ENCODE measurements at regions not wholly inside any gene's neighbourhood (a gene's known extent, or its start where the extent isn't known, plus 50 kb on each side); places are given as distances from the start of the nearest gene placed in this dataset.

DNA sequence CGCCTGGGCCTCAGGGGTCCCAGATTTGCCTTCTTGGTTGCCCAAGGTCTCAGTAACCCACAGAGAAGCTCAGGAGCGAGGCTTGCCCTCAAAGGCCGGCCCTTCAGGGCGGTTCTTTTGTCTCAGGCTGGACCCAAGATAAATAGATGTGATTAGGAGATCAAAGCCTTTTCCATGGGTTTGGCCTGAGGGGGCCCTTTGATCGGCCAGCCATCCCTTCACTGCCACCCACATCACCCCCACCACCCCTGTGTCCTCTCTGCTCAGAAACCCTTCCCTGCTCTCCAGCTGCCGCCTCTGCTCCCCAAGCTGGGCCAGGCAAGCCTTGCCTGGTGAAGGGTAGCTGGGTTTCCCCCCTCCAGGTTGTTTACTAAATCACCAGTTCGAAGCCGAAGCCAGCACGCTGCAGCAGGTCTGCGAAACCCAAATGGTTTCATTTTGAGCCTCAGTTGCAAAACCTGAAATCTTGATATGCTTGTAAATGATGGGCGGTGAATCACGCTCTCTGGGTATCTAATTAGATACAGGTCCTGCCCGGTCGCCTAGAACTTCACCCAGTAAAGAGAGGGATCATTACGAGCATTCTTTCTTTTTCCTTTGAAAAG lies 202.6 kb upstream of the BCOR start:
- Histone ChIP-seq H3K4me2 (ENCODE audit: low read length) (no peak overlapping the region), H3K9me3 (ENCODE audit: low read length) (no peaks in the 10 kb centered on the region), H3K27me3 (ENCODE audit: insufficient read depth, low read depth, low read length) (no peaks in the 10 kb centered on the region)

DNA sequence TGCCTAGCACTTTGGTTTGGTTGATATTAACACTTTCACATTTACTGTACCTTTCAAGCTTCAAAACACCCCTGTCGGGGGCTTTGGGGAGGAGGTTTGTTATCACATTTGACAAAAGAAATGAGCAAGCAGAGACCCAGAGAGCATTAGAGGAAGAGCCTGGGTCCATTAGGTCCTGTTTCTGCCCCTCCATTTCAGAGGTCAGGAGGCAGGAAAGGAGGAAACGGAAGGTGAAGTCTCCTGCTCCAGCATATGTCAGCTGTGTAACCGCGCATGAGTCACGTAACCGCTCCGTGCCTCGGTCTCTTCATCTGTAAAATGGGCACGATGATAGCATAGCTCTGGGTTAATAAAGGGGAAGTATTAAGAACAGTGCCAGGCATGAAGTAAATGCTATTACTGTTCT lies 201.9 kb upstream of the BCOR start:
- no peaks in the 10 kb centered on the region for H4K20me1 ChIP-seq (ENCODE audit: insufficient read depth)
- H3K4me3 ChIP-seq (ENCODE audit: low read length) = no peak overlapping the region
- no peaks in the 10 kb centered on the region for H3F3A ChIP-seq (ENCODE audit: insufficient read depth, low read length, poor library complexity, severe bottlenecking)
- no peaks in the 10 kb centered on the region for H3K9me3 ChIP-seq (ENCODE audit: low read length)
- no peak overlapping the region for H3K4me2 ChIP-seq (ENCODE audit: low read length)
- no peaks in the 10 kb centered on the region for H3K36me3 ChIP-seq (ENCODE audit: insufficient read depth, low read length)
- H3K79me2 ChIP-seq (replicated peaks; ENCODE audit: insufficient read depth, low read length) = no peaks in the 10 kb centered on the region
- H3K9ac ChIP-seq (ENCODE audit: low read length) = no peak overlapping the region
- H3K9me2 ChIP-seq (ENCODE audit: insufficient read depth, low read length) = no peaks in the 10 kb centered on the region
- H2AFZ ChIP-seq (ENCODE audit: low read depth, low read length) = no peak overlapping the region
- no peaks in the 10 kb centered on the region for H3K27me3 ChIP-seq (ENCODE audit: insufficient read depth, low read depth, low read length)
- no peak overlapping the region for H3K27ac ChIP-seq (ENCODE audit: low read length)
- no peak for TF ChIP-seq SMC3 (conservative IDR thresholded peaks at IDR 0.05; ENCODE audit: poor library complexity)
- TF ChIP-seq MXI1 (conservative IDR thresholded peaks at IDR 0.05; ENCODE audit: poor library complexity, severe bottlenecking) = no peak
- no peak for TF ChIP-seq POLR2AphosphoS5 (IDR thresholded peaks at IDR 0.05)
- no peak for TF ChIP-seq EP300 (conservative IDR thresholded peaks at IDR 0.05; ENCODE audit: poor library complexity, severe bottlenecking)
- TF ChIP-seq CTCF (IDR thresholded peaks at IDR 0.05; ENCODE audit: poor library complexity, severe bottlenecking) = no peak
- TF ChIP-seq REST (IDR thresholded peaks at IDR 0.05; ENCODE audit: borderline replicate concordance) = no peak
- TF ChIP-seq EZH2 (IDR thresholded peaks at IDR 0.05; ENCODE audit: borderline replicate concordance, insufficient read depth, low read length, poor library complexity, severe bottlenecking) = no peak

More for the DNA sequence above, 202.6 kb upstream of the BCOR start:
- Histone ChIP-seq H3K79me2 (replicated peaks; ENCODE audit: insufficient read depth, low read length) (no peaks in the 10 kb centered on the region), H4K20me1 (ENCODE audit: insufficient read depth) (no peaks in the 10 kb centered on the region), H2AFZ (ENCODE audit: low read depth, low read length) (no peak overlapping the region), H3K4me3 (ENCODE audit: low read length) (no peak overlapping the region), H3F3A (ENCODE audit: insufficient read depth, low read length, poor library complexity, severe bottlenecking) (no peaks in the 10 kb centered on the region), H3K9me2 (ENCODE audit: insufficient read depth, low read length) (no peaks in the 10 kb centered on the region), H3K27ac (ENCODE audit: low read length) (no peak overlapping the region), H3K36me3 (ENCODE audit: insufficient read depth, low read length) (no peaks in the 10 kb centered on the region), H3K9ac (ENCODE audit: low read length) (no peak overlapping the region)
- TF ChIP-seq TAF1 (IDR thresholded peaks at IDR 0.05; ENCODE audit: low read depth) (no peak), RAD21 (conservative IDR thresholded peaks at IDR 0.05) (no peak), EP300 (conservative IDR thresholded peaks at IDR 0.05; ENCODE audit: poor library complexity, severe bottlenecking) (no peak), CTCF (IDR thresholded peaks at IDR 0.05; ENCODE audit: poor library complexity, severe bottlenecking) (no peak), REST (IDR thresholded peaks at IDR 0.05; ENCODE audit: borderline replicate concordance) (no peak)

Data from neural cell (in vitro differentiated cells).